WTC11 (cell line): ENCODE measurements at regions not wholly inside any gene's neighbourhood (a gene's known extent, or its start where the extent isn't known, plus 50 kb on each side); places are given as distances from the start of the nearest gene placed in this dataset.

Experiments used
- ATAC-seq: fragments of 200-7000 bp; cut with Tn5 transposase; 2 replicates; pipeline ENCODE4 v1.10.0; 2021; ENCODE audit warnings: mild to moderate bottlenecking, moderate library complexity
- CTCF ChIA-PET: fragments of 300-600 bp; sonication (Branson Sonifier 250); formaldehyde crosslinking; loops from one replicate; lab custom pipeline; 2021; ENCODE audit warnings: antibody characterized with exemption; lab: Charles Lee
- POLR2A ChIA-PET: fragments of 350-600 bp; sonication (Branson Sonifier 250); formaldehyde crosslinking; loops from one replicate; lab custom pipeline; 2021; ENCODE audit warnings: antibody characterized with exemption; lab: Charles Lee
- DNase-seq: peaks from one replicate; pipeline ENCODE4 v3.0.0; 2021; ENCODE audit warnings: low spot score
- H3K27ac Mint-ChIP-seq: 2 replicates; pipeline ENCODE4 v1.8.0; 2021; ENCODE audit warnings: mixed read lengths
- H3K27me3 Mint-ChIP-seq: 2 replicates; pipeline ENCODE4 v1.8.0; 2021; ENCODE audit warnings: low read depth, mild to moderate bottlenecking, moderate library complexity, mixed read lengths
- H3K36me3 Mint-ChIP-seq: 2 replicates; pipeline ENCODE4 v1.8.0; 2021; ENCODE audit warnings: mixed read lengths
- H3K4me1 Mint-ChIP-seq: 2 replicates; pipeline ENCODE4 v1.8.0; 2022; ENCODE audit warnings: mixed read lengths
- H3K4me3 Mint-ChIP-seq: 2 replicates; pipeline ENCODE4 v1.8.0; 2021; ENCODE audit warnings: mild to moderate bottlenecking, moderate library complexity, mixed read lengths
- H3K9me3 Mint-ChIP-seq: 2 replicates; pipeline ENCODE4 v1.8.0; 2021; ENCODE audit warnings: mixed read lengths
- AR ChIP-seq: fragments of 250-450 bp; sonication (Bioruptor Pico); IDR thresholded peaks from 2 replicates; pipeline ENCODE4 v1.9.0; 2021; ENCODE audit warnings: mild to moderate bottlenecking
- IRF2 ChIP-seq: sonication (generic); formaldehyde crosslinking; IDR thresholded peaks from 2 replicates; pipeline ENCODE4 v1.8.0; 2022; ENCODE audit warnings: low read depth, missing genetic modification reagents, borderline replicate concordance
- MYBL2 ChIP-seq: sonication (generic); formaldehyde crosslinking; IDR thresholded peaks from 2 replicates; pipeline ENCODE4 v1.8.1; 2023; ENCODE audit warnings: mild to moderate bottlenecking, moderate library complexity, missing genetic modification reagents
- NR3C1 ChIP-seq: sonication (generic); formaldehyde crosslinking; conservative IDR thresholded peaks from 2 replicates; pipeline ENCODE4 v1.8.1; 2023; ENCODE audit warnings: low read depth, mild to moderate bottlenecking, missing genetic modification reagents
- SMAD3 ChIP-seq: sonication (generic); formaldehyde crosslinking; IDR thresholded peaks from 2 replicates; pipeline ENCODE4 v1.8.0; 2022; ENCODE audit warnings: missing genetic modification reagents, mild to moderate bottlenecking, borderline replicate concordance
- STAT6 ChIP-seq: sonication (generic); formaldehyde crosslinking; conservative IDR thresholded peaks from 2 replicates; pipeline ENCODE4 v1.8.1; 2023; ENCODE audit warnings: mild to moderate bottlenecking, low read depth, missing genetic modification reagents, moderate library complexity
- TP53 ChIP-seq: sonication (generic); formaldehyde crosslinking; IDR thresholded peaks from 2 replicates; pipeline ENCODE4 v1.8.1; 2023; ENCODE audit warnings: mild to moderate bottlenecking, missing genetic modification reagents
- ZNF121 ChIP-seq: sonication (generic); formaldehyde crosslinking; IDR thresholded peaks from 2 replicates; pipeline ENCODE4 v1.8.0; 2023; ENCODE audit warnings: missing genetic modification reagents
- ZNF138 ChIP-seq: sonication (generic); formaldehyde crosslinking; conservative IDR thresholded peaks from 2 replicates; pipeline ENCODE4 v1.8.1; 2022; ENCODE audit warnings: mild to moderate bottlenecking, moderate library complexity, missing genetic modification reagents
- ZNF317 ChIP-seq: sonication (generic); formaldehyde crosslinking; IDR thresholded peaks from 2 replicates; pipeline ENCODE4 v1.8.1; 2023; ENCODE audit warnings: low read depth, mild to moderate bottlenecking, moderate library complexity, missing genetic modification reagents, borderline replicate concordance
- ZNF425 ChIP-seq: fragments of 250-450 bp; sonication (Bioruptor Pico); conservative IDR thresholded peaks from 2 replicates; pipeline ENCODE4 v1.9.0; 2021; ENCODE audit warnings: mild to moderate bottlenecking
- TF ChIP-seq, protein P1 (sequence below): sonication (generic); formaldehyde crosslinking; IDR thresholded peaks from 2 replicates; pipeline ENCODE4 v1.8.1; 2023; ENCODE audit warnings: mild to moderate bottlenecking, moderate library complexity, missing genetic modification reagents
- TF ChIP-seq, protein P2 (sequence below): fragments of 250-450 bp; sonication (Bioruptor Pico); IDR thresholded peaks from 2 replicates; pipeline ENCODE4 v1.8.0; 2021; ENCODE audit warnings: mild to moderate bottlenecking
- TF ChIP-seq, protein P3 (sequence below): sonication (generic); formaldehyde crosslinking; IDR thresholded peaks from 2 replicates; pipeline ENCODE4 v1.8.0; 2023; ENCODE audit warnings: missing genetic modification reagents, mild to moderate bottlenecking, borderline replicate concordance
- TF ChIP-seq, protein P4 (sequence below): sonication (generic); formaldehyde crosslinking; conservative IDR thresholded peaks from 2 replicates; pipeline ENCODE4 v1.8.1; 2022; ENCODE audit warnings: mild to moderate bottlenecking, missing genetic modification reagents
- TF ChIP-seq, protein P5 (sequence below): sonication (generic); formaldehyde crosslinking; IDR thresholded peaks from 2 replicates; pipeline ENCODE4 v1.8.1; 2022; ENCODE audit warnings: mild to moderate bottlenecking, moderate library complexity, missing genetic modification reagents

- Mint-ChIP-seq H3K9me3 (no peaks in the 10 kb centered on the region), H3K4me3 (no peak overlapping the region), H3K27ac (no peak overlapping the region), H3K27me3 (no peaks in the 10 kb centered on the region), H3K4me1 (no peaks in the 10 kb centered on the region), H3K36me3 (no peaks in the 10 kb centered on the region)
- CTCF ChIA-PET = no interaction called here
- DNase-seq = no peak
- ATAC-seq = no peak
- TF ChIP-seq STAT6 (CRISPR knock-in tag) (no peak), NR3C1 (no peak), SMAD3 (CRISPR knock-in tag) (no peak), ZNF121 (CRISPR knock-in tag) (no peak), AR (CRISPR knock-in tag) (no peak)
- TF ChIP-seq, protein P1, sequence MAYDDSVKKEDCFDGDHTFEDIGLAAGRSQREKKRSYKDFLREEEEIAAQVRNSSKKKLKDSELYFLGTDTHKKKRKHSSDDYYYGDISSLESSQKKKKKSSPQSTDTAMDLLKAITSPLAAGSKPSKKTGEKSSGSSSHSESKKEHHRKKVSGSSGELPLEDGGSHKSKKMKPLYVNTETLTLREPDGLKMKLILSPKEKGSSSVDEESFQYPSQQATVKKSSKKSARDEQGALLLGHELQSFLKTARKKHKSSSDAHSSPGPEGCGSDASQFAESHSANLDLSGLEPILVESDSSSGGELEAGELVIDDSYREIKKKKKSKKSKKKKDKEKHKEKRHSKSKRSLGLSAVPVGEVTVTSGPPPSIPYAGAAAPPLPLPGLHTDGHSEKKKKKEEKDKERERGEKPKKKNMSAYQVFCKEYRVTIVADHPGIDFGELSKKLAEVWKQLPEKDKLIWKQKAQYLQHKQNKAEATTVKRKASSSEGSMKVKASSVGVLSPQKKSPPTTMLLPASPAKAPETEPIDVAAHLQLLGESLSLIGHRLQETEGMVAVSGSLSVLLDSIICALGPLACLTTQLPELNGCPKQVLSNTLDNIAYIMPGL = no peak
- TF ChIP-seq, protein P2, sequence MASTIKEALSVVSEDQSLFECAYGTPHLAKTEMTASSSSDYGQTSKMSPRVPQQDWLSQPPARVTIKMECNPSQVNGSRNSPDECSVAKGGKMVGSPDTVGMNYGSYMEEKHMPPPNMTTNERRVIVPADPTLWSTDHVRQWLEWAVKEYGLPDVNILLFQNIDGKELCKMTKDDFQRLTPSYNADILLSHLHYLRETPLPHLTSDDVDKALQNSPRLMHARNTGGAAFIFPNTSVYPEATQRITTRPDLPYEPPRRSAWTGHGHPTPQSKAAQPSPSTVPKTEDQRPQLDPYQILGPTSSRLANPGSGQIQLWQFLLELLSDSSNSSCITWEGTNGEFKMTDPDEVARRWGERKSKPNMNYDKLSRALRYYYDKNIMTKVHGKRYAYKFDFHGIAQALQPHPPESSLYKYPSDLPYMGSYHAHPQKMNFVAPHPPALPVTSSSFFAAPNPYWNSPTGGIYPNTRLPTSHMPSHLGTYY = no peak
- TF ChIP-seq, protein P3, sequence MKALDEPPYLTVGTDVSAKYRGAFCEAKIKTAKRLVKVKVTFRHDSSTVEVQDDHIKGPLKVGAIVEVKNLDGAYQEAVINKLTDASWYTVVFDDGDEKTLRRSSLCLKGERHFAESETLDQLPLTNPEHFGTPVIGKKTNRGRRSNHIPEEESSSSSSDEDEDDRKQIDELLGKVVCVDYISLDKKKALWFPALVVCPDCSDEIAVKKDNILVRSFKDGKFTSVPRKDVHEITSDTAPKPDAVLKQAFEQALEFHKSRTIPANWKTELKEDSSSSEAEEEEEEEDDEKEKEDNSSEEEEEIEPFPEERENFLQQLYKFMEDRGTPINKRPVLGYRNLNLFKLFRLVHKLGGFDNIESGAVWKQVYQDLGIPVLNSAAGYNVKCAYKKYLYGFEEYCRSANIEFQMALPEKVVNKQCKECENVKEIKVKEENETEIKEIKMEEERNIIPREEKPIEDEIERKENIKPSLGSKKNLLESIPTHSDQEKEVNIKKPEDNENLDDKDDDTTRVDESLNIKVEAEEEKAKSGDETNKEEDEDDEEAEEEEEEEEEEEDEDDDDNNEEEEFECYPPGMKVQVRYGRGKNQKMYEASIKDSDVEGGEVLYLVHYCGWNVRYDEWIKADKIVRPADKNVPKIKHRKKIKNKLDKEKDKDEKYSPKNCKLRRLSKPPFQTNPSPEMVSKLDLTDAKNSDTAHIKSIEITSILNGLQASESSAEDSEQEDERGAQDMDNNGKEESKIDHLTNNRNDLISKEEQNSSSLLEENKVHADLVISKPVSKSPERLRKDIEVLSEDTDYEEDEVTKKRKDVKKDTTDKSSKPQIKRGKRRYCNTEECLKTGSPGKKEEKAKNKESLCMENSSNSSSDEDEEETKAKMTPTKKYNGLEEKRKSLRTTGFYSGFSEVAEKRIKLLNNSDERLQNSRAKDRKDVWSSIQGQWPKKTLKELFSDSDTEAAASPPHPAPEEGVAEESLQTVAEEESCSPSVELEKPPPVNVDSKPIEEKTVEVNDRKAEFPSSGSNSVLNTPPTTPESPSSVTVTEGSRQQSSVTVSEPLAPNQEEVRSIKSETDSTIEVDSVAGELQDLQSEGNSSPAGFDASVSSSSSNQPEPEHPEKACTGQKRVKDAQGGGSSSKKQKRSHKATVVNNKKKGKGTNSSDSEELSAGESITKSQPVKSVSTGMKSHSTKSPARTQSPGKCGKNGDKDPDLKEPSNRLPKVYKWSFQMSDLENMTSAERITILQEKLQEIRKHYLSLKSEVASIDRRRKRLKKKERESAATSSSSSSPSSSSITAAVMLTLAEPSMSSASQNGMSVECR (CRISPR knock-in tag) = no peak
- POLR2A ChIA-PET = no interaction called here
Measured at GRCh38 chr4:108484187-108484586, 136.2 kb upstream of the RPL34 start.

GRCh38 chr4:108483650-108484049 is 136.7 kb upstream of the RPL34 start:
- no peak for ATAC-seq
- no peak overlapping the region for H3K4me3 Mint-ChIP-seq
- no peaks in the 10 kb centered on the region for H3K27me3 Mint-ChIP-seq
- POLR2A ChIA-PET = no interaction called here
- no peak overlapping the region for H3K27ac Mint-ChIP-seq
- H3K9me3 Mint-ChIP-seq = no peaks in the 10 kb centered on the region
- no peak for DNase-seq
- H3K4me1 Mint-ChIP-seq = no peaks in the 10 kb centered on the region
- CTCF ChIA-PET = no interaction called here
- H3K36me3 Mint-ChIP-seq = no peaks in the 10 kb centered on the region
- TF ChIP-seq ZNF425 (CRISPR knock-in tag) (no peak), IRF2 (CRISPR knock-in tag) (no peak), ZNF317 (no peak), MYBL2 (CRISPR knock-in tag) (no peak), ZNF138 (CRISPR knock-in tag) (no peak), TP53 (CRISPR knock-in tag) (no peak)
- TF ChIP-seq, protein P4, sequence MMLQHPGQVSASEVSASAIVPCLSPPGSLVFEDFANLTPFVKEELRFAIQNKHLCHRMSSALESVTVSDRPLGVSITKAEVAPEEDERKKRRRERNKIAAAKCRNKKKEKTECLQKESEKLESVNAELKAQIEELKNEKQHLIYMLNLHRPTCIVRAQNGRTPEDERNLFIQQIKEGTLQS (CRISPR knock-in tag) = no peak
- TF ChIP-seq, protein P5, sequence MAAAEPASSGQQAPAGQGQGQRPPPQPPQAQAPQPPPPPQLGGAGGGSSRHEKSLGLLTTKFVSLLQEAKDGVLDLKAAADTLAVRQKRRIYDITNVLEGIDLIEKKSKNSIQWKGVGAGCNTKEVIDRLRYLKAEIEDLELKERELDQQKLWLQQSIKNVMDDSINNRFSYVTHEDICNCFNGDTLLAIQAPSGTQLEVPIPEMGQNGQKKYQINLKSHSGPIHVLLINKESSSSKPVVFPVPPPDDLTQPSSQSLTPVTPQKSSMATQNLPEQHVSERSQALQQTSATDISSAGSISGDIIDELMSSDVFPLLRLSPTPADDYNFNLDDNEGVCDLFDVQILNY (CRISPR knock-in tag) = no peak
